22Rv1 (cell line): ENCODE measurements at regions not wholly inside any gene's neighbourhood (a gene's known extent, or its start where the extent isn't known, plus 50 kb on each side); places are given as distances from the start of the nearest gene placed in this dataset.

ENCODE experiments used
- CTCF ChIP-seq: fragments of 450-650 bp; IDR thresholded peaks from 2 replicates; pipeline ENCODE4 v1.5.1; 2017; ENCODE audit warnings: mild to moderate bottlenecking
- ZFX ChIP-seq: fragments of 450-650 bp; IDR thresholded peaks from 2 replicates; pipeline ENCODE4 v1.6.1; 2017; ENCODE audit warnings: antibody characterized with exemption, borderline replicate concordance

DNA sequence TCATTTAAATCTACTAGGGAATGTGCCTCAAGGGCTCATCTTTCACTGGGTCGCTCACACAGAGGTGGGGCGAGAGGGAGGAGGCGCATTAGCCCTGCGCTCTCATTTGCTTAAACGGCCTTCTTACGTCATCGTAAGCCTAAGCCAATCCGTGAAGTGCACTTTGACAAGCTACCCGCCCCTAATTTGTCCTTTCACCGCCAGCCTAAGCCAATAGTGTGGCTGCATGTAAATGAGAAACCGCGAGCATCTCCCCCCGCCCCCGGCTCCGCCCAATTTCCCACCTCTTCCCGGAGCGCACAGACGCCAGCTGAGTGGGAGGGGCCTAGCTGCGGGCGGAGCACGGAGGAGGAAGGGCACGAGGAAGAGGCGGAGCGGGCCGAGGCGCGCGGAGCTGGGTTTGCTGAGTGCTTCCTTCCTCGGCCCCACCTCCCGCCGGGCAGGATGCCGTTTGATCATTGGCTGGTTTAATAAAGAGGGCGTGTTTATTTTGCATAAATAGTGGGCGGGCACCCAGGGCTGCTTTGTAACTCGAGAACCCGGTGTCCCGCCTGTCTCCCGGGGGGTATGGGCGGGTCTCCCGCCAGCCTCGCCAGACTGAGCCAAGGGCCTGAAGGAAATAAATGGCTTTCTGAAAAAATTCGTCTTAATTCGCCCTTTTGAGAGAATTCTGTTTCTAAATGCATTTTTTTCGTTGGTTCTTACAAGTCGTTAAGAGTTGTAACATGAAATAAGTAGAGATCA, 289.6 kb upstream of the NFE2L3 start:
- TF ChIP-seq CTCF: no peak
- TF ChIP-seq ZFX: no peak
